CD14-positive monocyte (primary cell): ENCODE measurements at regions not wholly inside any gene's neighbourhood (a gene's known extent, or its start where the extent isn't known, plus 50 kb on each side); places are given as distances from the start of the nearest gene placed in this dataset.

Experiments
- DNase-seq, 3 donors: peaks; one replicate each; pipeline ENCODE4 v3.0.0-alpha.2; 2011 to 2022
- H2AFZ ChIP-seq: 2 replicates; pipeline ENCODE4 v1.6.0; 2012; ENCODE audit warnings: mild to moderate bottlenecking, low read depth, low read length, inconsistent platforms; ENCODE audit not compliant: insufficient read depth, poor library complexity, severe bottlenecking
- H3K27ac ChIP-seq, 2 donors: 1 replicate in 1 of 2; 2 replicates in 1 of 2; pipeline ENCODE4 v1.5.1; 2012 to 2013; ENCODE audit warnings: low read length in 2 of 2, control low read depth in 1 of 2, inconsistent platforms in 1 of 2, low read depth in 1 of 2, mild to moderate bottlenecking in 1 of 2
- H3K27me3 ChIP-seq, 2 donors: one replicate each; pipeline versions ENCODE4 v1.6.0 to v1.6.1; 2011 to 2013; ENCODE audit warnings: low read length in 2 of 2; ENCODE audit not compliant: control insufficient read depth in 2 of 2, insufficient read depth in 2 of 2
- H3K36me3 ChIP-seq, 2 donors: replicated peaks in 1 of 2; 1 replicate in 1 of 2; 2 replicates in 1 of 2; pipeline versions ENCODE4 v1.5.1 to v1.6.1; 2012 to 2013; ENCODE audit warnings: low read length in 2 of 2, control low read depth in 1 of 2, inconsistent platforms in 1 of 2, mild to moderate bottlenecking in 1 of 2; ENCODE audit not compliant: insufficient read depth in 2 of 2, control insufficient read depth in 1 of 2
- H3K4me1 ChIP-seq, 2 donors: 1 replicate in 1 of 2; 2 replicates in 1 of 2; pipeline versions ENCODE4 v1.5.1 to v1.6.1; 2012 to 2013; ENCODE audit warnings: low read length in 2 of 2, control low read depth in 1 of 2, inconsistent platforms in 1 of 2, mild to moderate bottlenecking in 1 of 2, moderate library complexity in 1 of 2; ENCODE audit not compliant: insufficient read depth in 2 of 2, control insufficient read depth in 1 of 2
- H3K4me2 ChIP-seq: replicated peaks from 2 replicates; pipeline ENCODE3; 2012; ENCODE audit warnings: low read length, moderate library complexity, mild to moderate bottlenecking; ENCODE audit not compliant: poor library complexity, severe bottlenecking; ENCODE audit errors: extremely low read depth
- H3K4me3 ChIP-seq, 3 experiments: fragments of 200-600 bp in 1 of 3; sonication (generic) in 1 of 3; replicated peaks in 1 of 3; 1 replicate in 2 of 3; 2 replicates in 1 of 3; pipeline ENCODE4 v1.5.1; 2011 to 2013; ENCODE audit warnings: low read length in 3 of 3, mild to moderate bottlenecking in 3 of 3, control low read depth in 2 of 3, low read depth in 2 of 3, inconsistent platforms in 1 of 3, moderate library complexity in 1 of 3
- H3K79me2 ChIP-seq: 2 replicates; pipeline ENCODE4 v1.6.0; 2012; ENCODE audit warnings: mild to moderate bottlenecking, control low read depth, inconsistent platforms, low read length, moderate library complexity; ENCODE audit not compliant: insufficient read depth
- H3K9ac ChIP-seq: 2 replicates; pipeline ENCODE4 v1.6.0; 2017; ENCODE audit warnings: low read length, mild to moderate bottlenecking; ENCODE audit not compliant: insufficient read depth, poor library complexity, severe bottlenecking
- H3K9me3 ChIP-seq, 2 donors: replicated peaks in 1 of 2; 1 replicate in 1 of 2; 2 replicates in 1 of 2; pipeline versions ENCODE4 v1.5.1 to v1.6.1; 2012 to 2013; ENCODE audit warnings: low read length in 2 of 2, control low read depth in 1 of 2; ENCODE audit not compliant: control insufficient read depth in 1 of 2, insufficient read depth in 1 of 2
- H4K20me1 ChIP-seq: 2 replicates; pipeline ENCODE4 v1.6.0; 2012; ENCODE audit warnings: mild to moderate bottlenecking, low read length, control low read depth, moderate library complexity; ENCODE audit not compliant: insufficient read depth
- H3K27ac Mint-ChIP-seq, 7 donors: one replicate each; pipeline ENCODE4 v1.8.0; 2020; ENCODE audit warnings: mild to moderate bottlenecking in 7 of 7, mixed read lengths in 7 of 7, moderate library complexity in 6 of 7, inconsistent platforms in 2 of 7
- H3K27me3 Mint-ChIP-seq, 3 donors: one replicate each; pipeline ENCODE4 v1.8.0; 2021 to 2022; ENCODE audit warnings: low read depth in 3 of 3, mild to moderate bottlenecking in 3 of 3, mixed read lengths in 3 of 3, moderate library complexity in 3 of 3, inconsistent platforms in 1 of 3
- H3K36me3 Mint-ChIP-seq, 2 donors: one replicate each; pipeline ENCODE4 v1.8.0; 2020; ENCODE audit warnings: mixed read lengths in 2 of 2, inconsistent platforms in 1 of 2, mild to moderate bottlenecking in 1 of 2
- H3K4me1 Mint-ChIP-seq: one replicate; pipeline ENCODE4 v1.8.0; 2020; ENCODE audit warnings: mild to moderate bottlenecking, mixed read lengths
- H3K4me3 Mint-ChIP-seq, 2 donors: one replicate each; pipeline ENCODE4 v1.8.0; 2020; ENCODE audit warnings: mild to moderate bottlenecking in 2 of 2, mixed read lengths in 2 of 2, moderate library complexity in 1 of 2
- H3K9me3 Mint-ChIP-seq, 7 donors: one replicate each; pipeline ENCODE4 v1.8.0; 2020 to 2022; ENCODE audit warnings: mixed read lengths in 7 of 7, mild to moderate bottlenecking in 6 of 7, moderate library complexity in 6 of 7, inconsistent platforms in 2 of 7
- WGBS: methylation state at CpG from one replicate; pipeline ENCODE4 v1.1.5; 2013; ENCODE audit warnings: missing lambda C conversion rate; ENCODE audit not compliant: insufficient coverage; 5-methylcytosine and 5-hydroxymethylcytosine counted together
- intact Hi-C, 2 donors: fragments of 100-400 bp; cut with micrococcal nuclease; formaldehyde crosslinking; loops; one replicate each; pipeline versions ENCODE4 v1.15.0 to v1.15.1; 2023
- TF ChIP-seq, protein P1 (sequence below): fragments of 200-600 bp; IDR thresholded peaks from one replicate; pipeline ENCODE4 v1.8.0; 2022; ENCODE audit warnings: antibody characterized with exemption, mild to moderate bottlenecking

DNA sequence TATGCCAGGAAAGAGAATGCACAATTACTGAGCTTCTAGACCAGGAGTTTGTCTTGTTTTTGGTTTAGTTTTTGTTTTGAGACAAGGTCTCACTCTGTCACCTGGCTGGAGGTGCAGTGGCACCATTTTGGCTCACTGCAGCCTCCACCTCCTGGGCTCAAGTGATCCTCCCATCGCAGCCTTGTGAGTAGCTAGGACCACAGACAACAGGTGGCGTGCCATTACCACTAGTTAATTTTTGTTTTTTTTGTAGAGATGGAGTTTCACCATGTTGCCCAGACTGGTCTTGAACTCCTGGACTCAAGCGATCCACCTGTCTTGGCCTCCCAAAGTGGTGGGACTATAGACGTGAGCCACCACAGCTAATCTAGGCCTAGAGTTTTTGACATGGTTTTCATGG is 104.4 kb upstream of the CCDC54 start:
- H2AFZ ChIP-seq, result no peak overlapping the region
- H3K4me1 ChIP-seq, result no peaks in the 10 kb centered on the region
- no CpG with 5 or more reads among the region's 4 CpGs for WGBS
- Mint-ChIP-seq H3K4me1 (no peaks in the 10 kb centered on the region), H3K4me3 (no peak overlapping the region), H3K27ac (no peak overlapping the region), H3K36me3 (no peaks in the 10 kb centered on the region), H3K9me3 (no peaks in the 10 kb centered on the region), H3K27me3 (peaks cover 0 to 3% (median 0%) of the 10 kb centered on the region in 3 donors)
- H4K20me1 ChIP-seq, result no peaks in the 10 kb centered on the region
- no peak for DNase-seq
- H3K9ac ChIP-seq, result no peak overlapping the region
- H3K79me2 ChIP-seq, result no peaks in the 10 kb centered on the region
- H3K36me3 ChIP-seq, result no peaks in the 10 kb centered on the region
- no peak overlapping the region for H3K4me2 ChIP-seq
- H3K9me3 ChIP-seq, result no peaks in the 10 kb centered on the region
- intact Hi-C loops, result no loop called here
- TF ChIP-seq, protein P1, sequence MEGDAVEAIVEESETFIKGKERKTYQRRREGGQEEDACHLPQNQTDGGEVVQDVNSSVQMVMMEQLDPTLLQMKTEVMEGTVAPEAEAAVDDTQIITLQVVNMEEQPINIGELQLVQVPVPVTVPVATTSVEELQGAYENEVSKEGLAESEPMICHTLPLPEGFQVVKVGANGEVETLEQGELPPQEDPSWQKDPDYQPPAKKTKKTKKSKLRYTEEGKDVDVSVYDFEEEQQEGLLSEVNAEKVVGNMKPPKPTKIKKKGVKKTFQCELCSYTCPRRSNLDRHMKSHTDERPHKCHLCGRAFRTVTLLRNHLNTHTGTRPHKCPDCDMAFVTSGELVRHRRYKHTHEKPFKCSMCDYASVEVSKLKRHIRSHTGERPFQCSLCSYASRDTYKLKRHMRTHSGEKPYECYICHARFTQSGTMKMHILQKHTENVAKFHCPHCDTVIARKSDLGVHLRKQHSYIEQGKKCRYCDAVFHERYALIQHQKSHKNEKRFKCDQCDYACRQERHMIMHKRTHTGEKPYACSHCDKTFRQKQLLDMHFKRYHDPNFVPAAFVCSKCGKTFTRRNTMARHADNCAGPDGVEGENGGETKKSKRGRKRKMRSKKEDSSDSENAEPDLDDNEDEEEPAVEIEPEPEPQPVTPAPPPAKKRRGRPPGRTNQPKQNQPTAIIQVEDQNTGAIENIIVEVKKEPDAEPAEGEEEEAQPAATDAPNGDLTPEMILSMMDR, result no peak
- H3K4me3 ChIP-seq, result no peak overlapping the region
- H3K27ac ChIP-seq, result no peak overlapping the region
- no peaks in the 10 kb centered on the region for H3K27me3 ChIP-seq

DNA sequence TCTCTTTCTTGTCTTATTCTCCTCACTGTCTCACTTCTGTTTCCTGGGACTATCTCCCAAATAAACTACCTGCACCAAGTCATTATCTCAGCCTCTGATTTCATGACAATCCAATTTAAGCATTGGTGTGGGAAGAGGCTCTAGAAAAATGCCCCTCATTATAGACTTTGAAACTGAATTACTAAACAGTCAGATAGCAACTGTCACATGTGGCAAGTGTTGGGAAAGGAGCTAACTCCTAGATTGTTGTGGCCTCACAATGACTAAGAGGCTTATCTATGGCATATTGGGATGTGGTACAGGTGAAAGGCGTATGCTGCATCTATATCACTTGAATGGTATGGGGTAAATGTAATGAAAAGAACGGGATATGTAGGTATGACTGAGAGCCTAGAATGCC is 103.5 kb upstream of the CCDC54 start:
- WGBS, result 100% methylated on average over 1 of the region's 2 CpGs
- Mint-ChIP-seq H3K36me3 (no peaks in the 10 kb centered on the region), H3K27me3 (peaks cover 0 to 3% (median 0%) of the 10 kb centered on the region in 3 donors), H3K27ac (no peak overlapping the region), H3K4me3 (no peak overlapping the region), H3K9me3 (no peaks in the 10 kb centered on the region), H3K4me1 (no peaks in the 10 kb centered on the region)
- Histone ChIP-seq H4K20me1 (no peaks in the 10 kb centered on the region), H3K4me2 (no peak overlapping the region), H3K4me1 (no peaks in the 10 kb centered on the region), H3K79me2 (no peaks in the 10 kb centered on the region), H3K27ac (no peak overlapping the region), H3K4me3 (no peak overlapping the region), H3K9ac (no peak overlapping the region), H3K9me3 (no peaks in the 10 kb centered on the region), H3K27me3 (no peaks in the 10 kb centered on the region), H3K36me3 (no peaks in the 10 kb centered on the region), H2AFZ (no peak overlapping the region)
- no peak for DNase-seq
- TF ChIP-seq, protein P1, result no peak
- intact Hi-C loops, result no loop called here
